Caco-2 (cell line): ENCODE measurements at regions not wholly inside any gene's neighbourhood (a gene's known extent, or its start where the extent isn't known, plus 50 kb on each side); places are given as distances from the start of the nearest gene placed in this dataset.

ENCODE experiments used
- BruUV-seq: library from RNA; stranded (reverse); fragments of 400-500 nt; replicated peaks from 2 replicates; lab custom pipeline; 2021; lab: Mats Ljungman, UMichigan
- CTCF ChIA-PET: fragments of 300-600 bp; sonication (Branson Sonifier 250); formaldehyde crosslinking; loops from one replicate; lab custom pipeline; 2022; ENCODE audit warnings: antibody characterized with exemption; lab: Charles Lee
- POLR2A ChIA-PET: fragments of 300-600 bp; sonication (Branson Sonifier 250); formaldehyde crosslinking; loops from one replicate; lab custom pipeline; 2022; ENCODE audit warnings: antibody characterized with exemption; lab: Charles Lee
- DNase-seq, 2 experiments: peaks; one replicate each; pipeline versions ENCODE4 v3.0.0 to v3.0.0-alpha.2; 2020 to 2022
- H3K27me3 ChIP-seq: replicated peaks from 2 replicates; pipeline ENCODE4 v1.6.0; 2011; ENCODE audit warnings: low read length; ENCODE audit not compliant: control insufficient read depth, insufficient read depth
- H3K36me3 ChIP-seq: 2 replicates; pipeline ENCODE4 v1.5.1; 2011; ENCODE audit warnings: low read length; ENCODE audit not compliant: control insufficient read depth, insufficient read depth
- H3K4me1 ChIP-seq: fragments of 250-450 bp; sonication (Bioruptor Pico); 2 replicates; pipeline ENCODE4 v1.5.1; 2020; ENCODE audit warnings: mild to moderate bottlenecking
- H3K4me3 ChIP-seq: 2 replicates; pipeline ENCODE4 v1.5.1; 2011; ENCODE audit warnings: low read depth, mild to moderate bottlenecking, control low read depth, low read length
- H3K9me3 ChIP-seq: fragments of 250-450 bp; sonication (Bioruptor Pico); 2 replicates; pipeline ENCODE4 v1.5.1; 2020; ENCODE audit warnings: mild to moderate bottlenecking, moderate library complexity
- H3K27ac Mint-ChIP-seq: one replicate; pipeline ENCODE4 v1.8.0; 2022; ENCODE audit warnings: mixed read lengths; ENCODE audit not compliant: unreplicated experiment
- H3K27me3 Mint-ChIP-seq: one replicate; pipeline ENCODE4 v1.8.0; 2022; ENCODE audit warnings: mixed read lengths; ENCODE audit not compliant: insufficient read depth, unreplicated experiment
- H3K36me3 Mint-ChIP-seq: one replicate; pipeline ENCODE4 v1.8.0; 2022; ENCODE audit warnings: mild to moderate bottlenecking, mixed read lengths; ENCODE audit not compliant: insufficient read depth, unreplicated experiment
- H3K4me1 Mint-ChIP-seq: one replicate; pipeline ENCODE4 v1.8.0; 2022; ENCODE audit warnings: low read depth, mixed read lengths; ENCODE audit not compliant: unreplicated experiment
- H3K4me3 Mint-ChIP-seq: one replicate; pipeline ENCODE4 v1.8.0; 2022; ENCODE audit warnings: mild to moderate bottlenecking, moderate library complexity, mixed read lengths; ENCODE audit not compliant: unreplicated experiment
- H3K9me3 Mint-ChIP-seq: one replicate; pipeline ENCODE4 v1.8.0; 2022; ENCODE audit warnings: mixed read lengths; ENCODE audit not compliant: unreplicated experiment
- intact Hi-C: fragments of 100-400 bp; cut with micrococcal nuclease; formaldehyde crosslinking; loops from one replicate; pipeline ENCODE4 v1.10.0; 2022; ENCODE audit not compliant: unreplicated experiment
- TF ChIP-seq, protein P1 (sequence below), 2 experiments: fragments of 200-600 bp in 1 of 2; IDR thresholded peaks; 1 replicate in 1 of 2; 2 replicates in 1 of 2; pipeline versions ENCODE4 v1.5.1 to v1.8.0; 2011 to 2022; ENCODE audit warnings: antibody characterized with exemption in 1 of 2, control low read depth in 1 of 2, inconsistent platforms in 1 of 2, low read depth in 1 of 2, low read length in 1 of 2, mild to moderate bottlenecking in 1 of 2, moderate library complexity in 1 of 2; ENCODE audit not compliant: insufficient read depth in 1 of 2, severe bottlenecking in 1 of 2, unreplicated experiment in 1 of 2

DNA sequence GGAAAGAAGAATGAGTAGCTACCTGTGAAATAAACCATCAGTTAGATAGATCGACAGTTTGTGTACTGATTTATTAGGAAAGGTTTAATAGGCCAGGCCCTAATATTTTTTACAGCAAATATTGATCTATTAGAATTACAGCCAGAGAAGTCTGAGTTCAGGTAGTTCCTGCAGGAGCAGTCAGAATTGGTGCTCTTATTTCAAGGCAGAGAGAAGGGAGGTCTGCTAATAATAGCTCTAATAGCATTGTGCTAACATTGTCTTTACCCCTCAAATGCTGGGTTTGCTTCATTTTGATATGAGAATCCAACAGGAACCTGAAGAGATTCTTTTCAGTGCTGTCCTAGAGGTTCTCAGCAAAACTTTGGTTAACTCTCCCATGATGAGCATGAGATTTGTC lies 343.8 kb upstream of the NAV3 start:
- Mint-ChIP-seq H3K36me3 (no peaks in the 10 kb centered on the region), H3K27me3 (peaks cover 4% of the 10 kb centered on the region), H3K4me1 (no peaks in the 10 kb centered on the region), H3K4me3 (no peak overlapping the region), H3K27ac (no peak overlapping the region), H3K9me3 (no peaks in the 10 kb centered on the region)
- Histone ChIP-seq H3K9me3 (no peaks in the 10 kb centered on the region), H3K4me1 (no peaks in the 10 kb centered on the region), H3K36me3 (no peaks in the 10 kb centered on the region), H3K4me3 (no peak overlapping the region), H3K27me3 (no peaks in the 10 kb centered on the region)
- ChIA-PET CTCF (no interaction called here), POLR2A (no interaction called here)
- BruUV-seq = no TSS peak
- TF ChIP-seq, protein P1, sequence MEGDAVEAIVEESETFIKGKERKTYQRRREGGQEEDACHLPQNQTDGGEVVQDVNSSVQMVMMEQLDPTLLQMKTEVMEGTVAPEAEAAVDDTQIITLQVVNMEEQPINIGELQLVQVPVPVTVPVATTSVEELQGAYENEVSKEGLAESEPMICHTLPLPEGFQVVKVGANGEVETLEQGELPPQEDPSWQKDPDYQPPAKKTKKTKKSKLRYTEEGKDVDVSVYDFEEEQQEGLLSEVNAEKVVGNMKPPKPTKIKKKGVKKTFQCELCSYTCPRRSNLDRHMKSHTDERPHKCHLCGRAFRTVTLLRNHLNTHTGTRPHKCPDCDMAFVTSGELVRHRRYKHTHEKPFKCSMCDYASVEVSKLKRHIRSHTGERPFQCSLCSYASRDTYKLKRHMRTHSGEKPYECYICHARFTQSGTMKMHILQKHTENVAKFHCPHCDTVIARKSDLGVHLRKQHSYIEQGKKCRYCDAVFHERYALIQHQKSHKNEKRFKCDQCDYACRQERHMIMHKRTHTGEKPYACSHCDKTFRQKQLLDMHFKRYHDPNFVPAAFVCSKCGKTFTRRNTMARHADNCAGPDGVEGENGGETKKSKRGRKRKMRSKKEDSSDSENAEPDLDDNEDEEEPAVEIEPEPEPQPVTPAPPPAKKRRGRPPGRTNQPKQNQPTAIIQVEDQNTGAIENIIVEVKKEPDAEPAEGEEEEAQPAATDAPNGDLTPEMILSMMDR (IDR thresholded peaks at IDR 0.05; ENCODE audit: insufficient read depth in 1 of 2, low read depth in 1 of 2, low read length in 1 of 2, severe bottlenecking in 1 of 2, unreplicated experiment in 1 of 2) = no peak
- DNase-seq = no peak
- intact Hi-C loops = no loop called here

DNA sequence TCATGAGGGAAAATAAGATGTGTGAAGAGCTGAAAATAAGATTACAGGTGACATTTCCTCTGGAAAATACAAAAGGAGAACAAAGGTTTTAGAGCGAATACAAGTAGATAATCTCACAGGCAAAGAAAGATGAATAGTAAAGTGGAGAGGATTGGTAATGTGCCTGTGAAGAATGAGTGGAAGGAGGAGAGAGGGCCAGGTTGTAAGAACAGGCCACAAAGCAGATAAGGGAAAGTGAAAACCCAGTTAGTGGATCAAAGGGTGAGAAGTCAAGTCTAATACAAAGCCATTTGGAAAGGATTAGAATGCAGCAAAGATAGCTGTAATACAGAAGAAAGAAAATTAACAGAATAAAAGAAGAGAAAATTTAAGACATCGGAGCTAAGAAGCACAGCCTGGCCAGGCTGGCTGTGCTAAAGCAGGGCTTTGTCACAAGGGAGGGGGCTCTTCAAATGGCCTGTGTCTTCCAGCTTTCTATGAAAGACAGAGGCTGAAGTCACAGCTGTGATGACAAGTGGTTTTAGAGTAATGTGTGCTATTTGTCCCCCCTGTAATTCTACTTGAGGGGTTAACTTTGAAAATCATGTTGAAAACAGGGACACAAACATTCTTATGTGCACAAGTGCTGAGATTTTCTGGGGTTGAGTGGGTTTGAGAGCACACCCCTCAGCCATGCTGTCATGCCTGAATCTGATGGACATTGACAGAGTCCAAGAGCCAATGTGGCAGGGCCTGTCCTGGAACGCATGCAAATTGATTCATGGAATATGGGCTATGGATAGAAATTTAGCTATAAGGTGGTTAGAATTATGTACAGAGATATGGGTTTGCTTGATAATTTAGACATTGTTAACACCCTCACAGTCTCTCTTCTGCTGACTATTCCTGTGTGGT lies 344.5 kb upstream of the NAV3 start:
- H3K4me3 ChIP-seq = no peak overlapping the region
- H3K4me3 Mint-ChIP-seq = no peak overlapping the region
- TF ChIP-seq, protein P1 (IDR thresholded peaks at IDR 0.05; ENCODE audit: insufficient read depth in 1 of 2, low read depth in 1 of 2, low read length in 1 of 2, severe bottlenecking in 1 of 2, unreplicated experiment in 1 of 2) = no peak
- no peak for DNase-seq
- POLR2A ChIA-PET = no interaction called here
- no peaks in the 10 kb centered on the region for H3K36me3 Mint-ChIP-seq
- H3K27me3 ChIP-seq = no peaks in the 10 kb centered on the region
- intact Hi-C loops = no loop called here
- no peak overlapping the region for H3K27ac Mint-ChIP-seq
- H3K4me1 ChIP-seq = no peaks in the 10 kb centered on the region
- H3K9me3 Mint-ChIP-seq = no peaks in the 10 kb centered on the region
- H3K9me3 ChIP-seq = no peaks in the 10 kb centered on the region
- H3K36me3 ChIP-seq = no peaks in the 10 kb centered on the region
- CTCF ChIA-PET = no interaction called here
- no TSS peak for BruUV-seq
- peaks cover 6% of the 10 kb centered on the region for H3K27me3 Mint-ChIP-seq
- no peaks in the 10 kb centered on the region for H3K4me1 Mint-ChIP-seq

DNA sequence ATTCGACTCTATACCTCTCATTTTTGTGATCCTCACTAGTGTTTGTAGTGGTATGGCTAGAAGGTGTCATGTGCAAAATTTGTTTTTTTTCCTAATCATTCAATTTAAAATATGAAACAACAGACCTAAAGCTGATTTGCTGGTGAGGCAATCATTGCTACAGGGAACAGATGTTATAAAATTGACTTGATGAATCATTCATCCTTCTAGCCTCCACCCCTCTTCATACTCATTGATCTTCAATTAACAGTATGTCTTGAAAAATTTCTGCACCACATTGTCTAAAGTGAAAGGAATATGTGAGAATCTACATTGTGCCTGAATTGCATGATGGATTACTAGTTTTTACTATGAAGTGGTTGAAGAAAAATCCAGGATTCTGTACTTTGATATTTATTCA lies 349.0 kb upstream of the NAV3 start:
- Histone ChIP-seq H3K4me3 (no peak overlapping the region), H3K9me3 (no peaks in the 10 kb centered on the region), H3K27me3 (no peaks in the 10 kb centered on the region), H3K4me1 (no peaks in the 10 kb centered on the region), H3K36me3 (no peaks in the 10 kb centered on the region)
- POLR2A ChIA-PET = no interaction called here
- Mint-ChIP-seq H3K9me3 (no peaks in the 10 kb centered on the region), H3K4me3 (no peak overlapping the region), H3K4me1 (no peaks in the 10 kb centered on the region), H3K36me3 (no peaks in the 10 kb centered on the region), H3K27me3 (peaks cover 6% of the 10 kb centered on the region), H3K27ac (no peak overlapping the region)
- no peak for DNase-seq
- BruUV-seq = no TSS peak
- CTCF ChIA-PET = no interaction called here
- intact Hi-C loops = no loop called here
- TF ChIP-seq, protein P1 (IDR thresholded peaks at IDR 0.05; ENCODE audit: insufficient read depth in 1 of 2, low read depth in 1 of 2, low read length in 1 of 2, severe bottlenecking in 1 of 2, unreplicated experiment in 1 of 2) = no peak
